H9 (cell line): ENCODE measurements at regions not wholly inside any gene's neighbourhood (a gene's known extent, or its start where the extent isn't known, plus 50 kb on each side); places are given as distances from the start of the nearest gene placed in this dataset.

Experiments
- DNase-seq: peaks from one replicate; pipeline ENCODE4 v3.0.0-alpha.2; 2017
- H2AFZ ChIP-seq: one replicate; pipeline ENCODE4 v1.6.1; 2013; ENCODE audit warnings: mild to moderate bottlenecking, low read length, control low read depth, moderate library complexity
- H2AK5ac ChIP-seq: 2 replicates; pipeline ENCODE4 v1.6.1; 2013; ENCODE audit warnings: low read length, control low read depth, mixed read lengths; ENCODE audit not compliant: insufficient read length
- H2BK120ac ChIP-seq: one replicate; pipeline ENCODE4 v1.6.1; 2013; ENCODE audit warnings: low read depth, mild to moderate bottlenecking, low read length, control low read depth, inconsistent platforms; ENCODE audit not compliant: poor library complexity, severe bottlenecking
- H2BK12ac ChIP-seq: 2 replicates; pipeline ENCODE4 v1.6.1; 2013; ENCODE audit warnings: low read length, control low read depth, mixed read lengths, low read depth; ENCODE audit not compliant: insufficient read length
- H2BK15ac ChIP-seq: 2 replicates; pipeline ENCODE4 v1.6.1; 2013; ENCODE audit warnings: low read depth, low read length, control low read depth
- H2BK20ac ChIP-seq: one replicate; pipeline ENCODE4 v1.6.1; 2013; ENCODE audit warnings: low read depth, mild to moderate bottlenecking, low read length, control low read depth, inconsistent platforms; ENCODE audit not compliant: poor library complexity, severe bottlenecking
- H2BK5ac ChIP-seq: 2 replicates; pipeline ENCODE4 v1.6.1; 2013; ENCODE audit warnings: low read length, control low read depth, mixed read lengths; ENCODE audit not compliant: insufficient read length
- H3K14ac ChIP-seq: 2 replicates; pipeline ENCODE4 v1.6.1; 2013; ENCODE audit warnings: low read length, control low read depth; ENCODE audit not compliant: insufficient read depth
- H3K18ac ChIP-seq: 2 replicates; pipeline ENCODE4 v1.6.1; 2013; ENCODE audit warnings: low read depth, mild to moderate bottlenecking, mixed read lengths, low read length, control low read depth; ENCODE audit not compliant: insufficient read length
- H3K23ac ChIP-seq: 2 replicates; pipeline ENCODE4 v1.6.1; 2013; ENCODE audit warnings: low read length, control low read depth, mixed read lengths, low read depth; ENCODE audit not compliant: insufficient read length
- H3K23me2 ChIP-seq: 2 replicates; pipeline ENCODE4 v1.6.1; 2013; ENCODE audit warnings: low read depth, mild to moderate bottlenecking, mixed read lengths, low read length, control low read depth; ENCODE audit not compliant: insufficient read length, poor library complexity, severe bottlenecking
- H3K27ac ChIP-seq: 2 replicates; pipeline ENCODE4 v1.5.1; 2013; ENCODE audit warnings: low read length, control low read depth, mixed read lengths, low read depth; ENCODE audit not compliant: insufficient read length
- H3K27me3 ChIP-seq: 2 replicates; pipeline ENCODE4 v1.6.1; 2013; ENCODE audit warnings: low read length, control low read depth, inconsistent platforms; ENCODE audit not compliant: insufficient read depth
- H3K4ac ChIP-seq: 2 replicates; pipeline ENCODE4 v1.6.1; 2013; ENCODE audit warnings: low read depth, mild to moderate bottlenecking, control low read depth, inconsistent platforms, low read length, moderate library complexity
- H3K4me1 ChIP-seq: 2 replicates; pipeline ENCODE4 v1.6.1; 2013; ENCODE audit warnings: low read length, control low read depth, inconsistent platforms; ENCODE audit not compliant: insufficient read depth
- H3K4me2 ChIP-seq: 2 replicates; pipeline ENCODE4 v1.6.1; 2013; ENCODE audit warnings: low read length, control low read depth, mixed read lengths; ENCODE audit not compliant: insufficient read length, insufficient read depth
- H3K56ac ChIP-seq: 2 replicates; pipeline ENCODE4 v1.6.1; 2013; ENCODE audit warnings: low read depth, mild to moderate bottlenecking, mixed read lengths, low read length, control low read depth; ENCODE audit not compliant: insufficient read length
- H3K79me1 ChIP-seq: 2 replicates; pipeline ENCODE4 v1.6.1; 2013; ENCODE audit warnings: low read depth, mild to moderate bottlenecking, moderate library complexity, low read length, control low read depth, inconsistent platforms; ENCODE audit not compliant: insufficient read depth, poor library complexity, severe bottlenecking
- H3K79me2 ChIP-seq: 2 replicates; pipeline ENCODE4 v1.6.1; 2013; ENCODE audit warnings: low read length, control low read depth, inconsistent platforms; ENCODE audit not compliant: insufficient read depth
- H3K9ac ChIP-seq: 2 replicates; pipeline ENCODE4 v1.6.1; 2013; ENCODE audit warnings: low read length, control low read depth, mixed read lengths; ENCODE audit not compliant: insufficient read length; ENCODE audit errors: extremely low read depth
- H3K9me3 ChIP-seq: one replicate; pipeline ENCODE4 v1.6.1; 2013; ENCODE audit warnings: low read depth, low read length, inconsistent platforms; ENCODE audit not compliant: control insufficient read depth
- H3T11ph ChIP-seq: one replicate; pipeline ENCODE4 v1.6.1; 2013; ENCODE audit warnings: mild to moderate bottlenecking, low read length, control low read depth, inconsistent platforms
- H4K20me1 ChIP-seq: one replicate; pipeline ENCODE4 v1.6.1; 2013; ENCODE audit not compliant: control insufficient read depth, insufficient read length, insufficient read depth
- H4K5ac ChIP-seq: 2 replicates; pipeline ENCODE4 v1.6.1; 2013; ENCODE audit warnings: low read depth, mild to moderate bottlenecking, mixed read lengths, low read length, control low read depth; ENCODE audit not compliant: insufficient read length
- H4K8ac ChIP-seq: replicated peaks from 2 replicates; pipeline ENCODE4 v1.6.1; 2013; ENCODE audit warnings: low read length, control low read depth, mixed read lengths, low read depth; ENCODE audit not compliant: insufficient read length
- H4K91ac ChIP-seq: 2 replicates; pipeline ENCODE4 v1.6.1; 2013; ENCODE audit warnings: low read depth, mild to moderate bottlenecking, moderate library complexity, mixed read lengths, low read length, control low read depth; ENCODE audit not compliant: insufficient read length
- H3K27ac Mint-ChIP-seq, 3 experiments: 2 replicates in 2 of 3; 3 replicates in 1 of 3; pipeline ENCODE4 v1.8.0; 2020 to 2021; ENCODE audit warnings: mixed read lengths in 3 of 3, mild to moderate bottlenecking in 1 of 3, moderate library complexity in 1 of 3
- H3K27me3 Mint-ChIP-seq: 2 replicates; pipeline ENCODE4 v1.8.0; 2021; ENCODE audit warnings: low read depth, mild to moderate bottlenecking, moderate library complexity, mixed read lengths
- H3K36me3 Mint-ChIP-seq, 3 experiments: 2 replicates in 2 of 3; 3 replicates in 1 of 3; pipeline ENCODE4 v1.8.0; 2020 to 2021; ENCODE audit warnings: low read depth in 3 of 3, mixed read lengths in 3 of 3; ENCODE audit not compliant: insufficient read depth in 1 of 3
- H3K4me1 Mint-ChIP-seq, 2 experiments: 2 replicates each; pipeline ENCODE4 v1.8.0; 2020; ENCODE audit warnings: mixed read lengths in 2 of 2
- H3K4me3 Mint-ChIP-seq, 2 experiments: 2 replicates in 1 of 2; 3 replicates in 1 of 2; pipeline ENCODE4 v1.8.0; 2020 to 2021; ENCODE audit warnings: mild to moderate bottlenecking in 2 of 2, mixed read lengths in 2 of 2, moderate library complexity in 1 of 2
- H3K9me3 Mint-ChIP-seq, 2 experiments: 2 replicates in 1 of 2; 3 replicates in 1 of 2; pipeline ENCODE4 v1.8.0; 2020; ENCODE audit warnings: mild to moderate bottlenecking in 2 of 2, mixed read lengths in 2 of 2, moderate library complexity in 1 of 2
- CTCF ChIP-seq: fragments of 200-600 bp; sonication (generic); conservative IDR thresholded peaks from 3 replicates; pipeline ENCODE4 v1.8.0; 2021; ENCODE audit warnings: antibody characterized with exemption, mild to moderate bottlenecking
- WGBS: extraction: QIAGEN DNeasy Blood & Tissue Kit; methylation state at CpG from one replicate; pipeline ENCODE4 v1.1.7; 2013; ENCODE audit warnings: missing lambda C conversion rate, low lambda C conversion rate, mixed read lengths; ENCODE audit not compliant: insufficient read length; ENCODE audit errors: extremely low coverage; 5-methylcytosine and 5-hydroxymethylcytosine counted together

GRCh38 chr7:131249003-131249402 is 78.7 kb upstream of the MKLN1 start:
- Histone ChIP-seq H2BK15ac (no peak overlapping the region), H3K23ac (no peak overlapping the region), H3K79me2 (peaks cover 1% of the 10 kb centered on the region; the same call in 1 of the 2 replicates), H3K27me3 (no peaks in the 10 kb centered on the region), H3K56ac (no peak overlapping the region), H3K4ac (no peak overlapping the region), H4K20me1 (no peaks in the 10 kb centered on the region), H4K91ac (no peak overlapping the region), H3K18ac (no peak overlapping the region), H3T11ph (no peak overlapping the region), H4K8ac (no peak overlapping the region), H3K4me2 (no peak overlapping the region), H3K27ac (no peak overlapping the region), H3K14ac (no peak overlapping the region), H3K4me1 (no peaks in the 10 kb centered on the region; the same call in 1 of the 2 replicates), H2BK20ac (no peak overlapping the region), H3K79me1 (no peaks in the 10 kb centered on the region), H3K23me2 (no peaks in the 10 kb centered on the region), H2AFZ (no peak overlapping the region), H2BK5ac (no peak overlapping the region), H4K5ac (no peak overlapping the region), H3K9ac (no peak overlapping the region), H3K9me3 (no peaks in the 10 kb centered on the region), H2BK12ac (no peak overlapping the region), H2BK120ac (no peak overlapping the region), H2AK5ac (no peak overlapping the region)
- Mint-ChIP-seq H3K36me3 (peaks cover 4 to 6% (median 4%) of the 10 kb centered on the region in 3 experiments), H3K27me3 (peaks cover 2% of the 10 kb centered on the region; the same call in 1 of the 2 replicates), H3K27ac (no peak overlapping the region), H3K9me3 (peaks cover 6% of the 10 kb centered on the region in 2 experiments), H3K4me3 (no peak overlapping the region), H3K4me1 (peaks cover 20 to 21% of the 10 kb centered on the region in 2 experiments)
- no peak for TF ChIP-seq CTCF
- DNase-seq: no peak
- WGBS: no CpG with 5 or more reads among the region's 1 CpG
